ENCODE measurements at regions not wholly inside any gene's neighbourhood (a gene's known extent, or its start where the extent isn't known, plus 50 kb on each side); places are given as distances from the start of the nearest gene placed in this dataset.

- Mint-ChIP-seq H3K4me1 (ENCODE audit: low read depth in 2 of 2) (no peaks in the 10 kb centered on the region), H3K27me3 (peaks cover 6 to 16% of the 10 kb centered on the region in 2 donors), H3K27ac (peak overlapping the region in 1 of 2 donors; percentile 52), H3K4me3 (no peak overlapping the region), H3K36me3 (ENCODE audit: insufficient read depth) (no peaks in the 10 kb centered on the region), H3K9me3 (no peaks in the 10 kb centered on the region)
- no peak for ATAC-seq (replicated peaks)
- DNase-seq: no peak
These were observed 163.1 kb upstream of the UMPS start for GRCh38 chr3:124567179-124567578.

DNA sequence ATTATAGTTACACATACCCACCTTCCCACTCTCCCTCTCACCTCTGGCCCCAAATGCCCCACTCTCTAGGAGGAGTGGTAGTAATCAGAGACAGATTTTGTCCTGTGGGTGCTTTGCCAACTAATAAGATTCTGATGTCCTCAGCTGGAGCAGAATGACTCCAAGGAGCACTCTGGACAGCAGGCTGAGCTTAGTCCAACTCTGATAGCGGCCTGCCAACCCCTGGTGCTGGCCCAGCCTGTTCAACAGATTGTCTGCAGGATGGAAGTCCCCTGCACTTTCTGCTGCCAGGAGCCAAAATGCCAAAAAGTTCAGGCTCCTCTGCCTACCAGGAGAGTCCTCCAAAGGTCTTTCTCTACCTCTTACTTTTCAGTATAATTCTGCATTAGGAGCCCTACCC is 160.5 kb upstream of the UMPS start:
- Mint-ChIP-seq H3K27ac (no peak overlapping the region), H3K36me3 (ENCODE audit: insufficient read depth) (no peaks in the 10 kb centered on the region), H3K9me3 (no peaks in the 10 kb centered on the region), H3K4me3 (no peak overlapping the region), H3K27me3 (peaks cover 0 to under 1% of the 10 kb centered on the region in 2 donors), H3K4me1 (ENCODE audit: low read depth in 2 of 2) (no peaks in the 10 kb centered on the region)
- no peak for ATAC-seq (replicated peaks)
- DNase-seq: no peak

GRCh38 chr3:124570232-124570631 is 160.0 kb upstream of the UMPS start:
- H3K27me3 Mint-ChIP-seq: peaks cover 0 to 5% of the 10 kb centered on the region in 2 donors
- H3K9me3 Mint-ChIP-seq: no peaks in the 10 kb centered on the region
- DNase-seq (no peak), ATAC-seq (replicated peaks) (no peak)
- H3K27ac Mint-ChIP-seq: no peak overlapping the region
- H3K36me3 Mint-ChIP-seq (ENCODE audit: insufficient read depth): no peaks in the 10 kb centered on the region
- H3K4me1 Mint-ChIP-seq (ENCODE audit: low read depth in 2 of 2): no peaks in the 10 kb centered on the region
- no peak overlapping the region for H3K4me3 Mint-ChIP-seq

DNA sequence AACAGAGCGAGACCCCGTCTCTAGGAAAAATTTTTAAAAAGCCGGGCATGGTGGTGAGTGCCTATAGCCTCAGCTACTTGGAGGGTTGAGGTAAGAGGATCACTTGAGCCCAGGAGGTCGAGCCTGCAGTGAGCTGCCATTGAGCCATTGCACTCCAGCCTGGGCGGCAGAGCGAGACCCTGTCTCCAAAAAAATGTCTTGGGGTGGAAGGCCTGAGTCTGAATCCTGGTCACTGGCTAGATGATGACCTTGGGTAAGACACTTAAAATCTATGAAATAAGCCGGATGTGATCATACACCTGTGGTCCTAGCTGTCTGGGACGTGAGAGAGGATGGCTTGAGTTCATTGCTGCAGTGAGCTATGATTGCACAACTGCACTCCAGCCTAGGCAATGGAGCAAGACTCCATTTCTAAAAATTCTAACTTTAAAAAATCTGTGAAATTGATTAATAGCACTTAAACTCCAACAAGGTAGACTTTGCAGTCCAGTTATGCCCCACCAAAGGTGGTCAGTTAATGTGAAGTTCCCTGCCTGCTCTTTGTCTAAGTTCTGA is 157.3 kb upstream of the UMPS start:
- Mint-ChIP-seq H3K36me3 (ENCODE audit: insufficient read depth) (no peaks in the 10 kb centered on the region), H3K4me3 (no peak overlapping the region), H3K27me3 (peaks cover 0 to 18% of the 10 kb centered on the region in 2 donors), H3K27ac (no peak overlapping the region), H3K4me1 (ENCODE audit: low read depth in 2 of 2) (no peaks in the 10 kb centered on the region), H3K9me3 (no peaks in the 10 kb centered on the region)
- ATAC-seq (replicated peaks) (no peak), DNase-seq (no peak)

DNA sequence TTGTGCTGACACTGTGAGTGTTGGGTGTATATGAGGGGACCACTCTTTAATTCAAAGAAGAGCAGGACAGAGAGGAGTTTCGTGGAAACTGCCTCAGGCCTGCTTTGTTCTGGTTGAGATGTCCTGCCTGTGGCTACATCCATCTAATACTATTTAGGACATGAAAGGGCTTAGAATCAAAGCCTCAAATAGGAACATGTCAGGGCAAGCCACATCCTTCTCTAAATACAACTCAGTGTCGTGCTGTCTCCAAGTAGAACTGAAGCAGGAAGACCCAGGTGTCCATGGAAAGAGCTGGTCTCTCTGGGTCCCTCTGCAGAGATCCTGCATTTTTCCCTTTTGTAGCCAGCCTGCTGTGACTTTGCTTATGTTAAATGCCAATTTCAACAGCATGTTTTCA is 156.2 kb upstream of the UMPS start:
- no peaks in the 10 kb centered on the region for H3K36me3 Mint-ChIP-seq (ENCODE audit: insufficient read depth)
- H3K27ac Mint-ChIP-seq: no peak overlapping the region
- DNase-seq (no peak), ATAC-seq (replicated peaks) (no peak)
- H3K27me3 Mint-ChIP-seq: peaks cover 4 to 18% of the 10 kb centered on the region in 2 donors
- H3K4me3 Mint-ChIP-seq: no peak overlapping the region
- H3K9me3 Mint-ChIP-seq: no peaks in the 10 kb centered on the region
- no peaks in the 10 kb centered on the region for H3K4me1 Mint-ChIP-seq (ENCODE audit: low read depth in 2 of 2)

- ATAC-seq (replicated peaks): no peak
- H3K27me3 Mint-ChIP-seq: peaks cover 15 to 35% of the 10 kb centered on the region in 2 donors
- H3K4me3 Mint-ChIP-seq: no peak overlapping the region
- no peaks in the 10 kb centered on the region for H3K36me3 Mint-ChIP-seq (ENCODE audit: insufficient read depth)
- no peaks in the 10 kb centered on the region for H3K4me1 Mint-ChIP-seq (ENCODE audit: low read depth in 2 of 2)
- H3K9me3 Mint-ChIP-seq: no peaks in the 10 kb centered on the region
- no peak for DNase-seq
- no peak overlapping the region for H3K27ac Mint-ChIP-seq
These were observed 153.4 kb upstream of the UMPS start for GRCh38 chr3:124576565-124577493.

- Mint-ChIP-seq H3K27me3 (peaks cover 21 to 43% of the 10 kb centered on the region in 2 donors), H3K4me1 (ENCODE audit: low read depth in 2 of 2) (no peaks in the 10 kb centered on the region), H3K36me3 (ENCODE audit: insufficient read depth) (no peaks in the 10 kb centered on the region), H3K4me3 (no peak overlapping the region), H3K9me3 (no peaks in the 10 kb centered on the region), H3K27ac (no peak overlapping the region)
- ATAC-seq (replicated peaks) (no peak), DNase-seq (no peak)
These were observed 152.6 kb upstream of the UMPS start for GRCh38 chr3:124577494-124578167.

GRCh38 chr3:124579641-124580040 is 150.6 kb upstream of the UMPS start:
- peaks cover 35 to 62% of the 10 kb centered on the region in 2 donors for H3K27me3 Mint-ChIP-seq
- H3K4me1 Mint-ChIP-seq (ENCODE audit: low read depth in 2 of 2): peaks cover 0 to 4% of the 10 kb centered on the region in 2 donors
- no peak overlapping the region for H3K27ac Mint-ChIP-seq
- H3K4me3 Mint-ChIP-seq: no peak overlapping the region
- ATAC-seq (replicated peaks): no peak
- H3K36me3 Mint-ChIP-seq (ENCODE audit: insufficient read depth): no peaks in the 10 kb centered on the region
- DNase-seq: no peak
- H3K9me3 Mint-ChIP-seq: no peaks in the 10 kb centered on the region

GRCh38 chr3:124582196-124582595 is 148.1 kb upstream of the UMPS start:
- DNase-seq: no peak
- H3K27ac Mint-ChIP-seq: no peak overlapping the region
- ATAC-seq (replicated peaks): no peak
- H3K4me1 Mint-ChIP-seq (ENCODE audit: low read depth in 2 of 2): peaks cover 5 to 10% of the 10 kb centered on the region in 2 donors
- H3K4me3 Mint-ChIP-seq: no peak overlapping the region
- no peaks in the 10 kb centered on the region for H3K36me3 Mint-ChIP-seq (ENCODE audit: insufficient read depth)
- H3K27me3 Mint-ChIP-seq: peaks cover 51 to 69% of the 10 kb centered on the region in 2 donors
- no peaks in the 10 kb centered on the region for H3K9me3 Mint-ChIP-seq

- H3K27me3 Mint-ChIP-seq: peaks cover 56 to 75% of the 10 kb centered on the region in 2 donors
- no peak for DNase-seq
These were observed 147.4 kb upstream of the UMPS start for GRCh38 chr3:124582621-124583395.

DNA sequence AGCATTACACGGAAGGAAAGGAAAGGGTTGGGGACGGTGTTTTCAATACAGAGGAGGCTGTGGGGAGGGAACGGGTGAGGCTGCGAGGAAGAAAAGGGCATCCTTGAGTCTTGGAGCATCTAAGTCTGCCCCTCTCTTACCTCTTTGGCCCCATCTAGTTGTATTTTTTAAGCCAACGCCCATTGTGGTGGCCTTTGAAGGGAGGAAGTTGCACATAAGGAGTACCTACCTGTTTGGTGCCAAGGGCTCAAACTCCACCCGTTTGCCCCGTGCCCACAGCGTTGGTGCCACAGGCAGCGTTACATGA is 146.1 kb upstream of the UMPS start:
- H3K9me3 Mint-ChIP-seq: no peaks in the 10 kb centered on the region
- no peak overlapping the region for H3K27ac Mint-ChIP-seq
- H3K36me3 Mint-ChIP-seq (ENCODE audit: insufficient read depth): no peaks in the 10 kb centered on the region
- H3K4me3 Mint-ChIP-seq: peak overlapping the region; percentile 22 to 47
- peaks cover 61 to 88% of the 10 kb centered on the region in 2 donors for H3K27me3 Mint-ChIP-seq
- ATAC-seq (replicated peaks) (peak; percentile 10), DNase-seq (no peak)
- H3K4me1 Mint-ChIP-seq (ENCODE audit: low read depth in 2 of 2): peaks cover 5 to 10% of the 10 kb centered on the region in 2 donors

More at GRCh38 chr3:124582621-124583395, 147.4 kb upstream of the UMPS start:
- Mint-ChIP-seq H3K9me3 (no peaks in the 10 kb centered on the region), H3K4me3 (no peak overlapping the region), H3K27ac (no peak overlapping the region), H3K4me1 (ENCODE audit: low read depth in 2 of 2) (peaks cover 5 to 10% of the 10 kb centered on the region in 2 donors), H3K36me3 (ENCODE audit: insufficient read depth) (no peaks in the 10 kb centered on the region)
- no peak for ATAC-seq (replicated peaks)

- DNase-seq (no peak), ATAC-seq (replicated peaks) (peak; percentile 42)
- Mint-ChIP-seq H3K27me3 (peaks cover 62 to 85% of the 10 kb centered on the region in 2 donors), H3K27ac (no peak overlapping the region), H3K36me3 (ENCODE audit: insufficient read depth) (no peaks in the 10 kb centered on the region), H3K9me3 (no peaks in the 10 kb centered on the region), H3K4me1 (ENCODE audit: low read depth in 2 of 2) (peaks cover 5 to 10% of the 10 kb centered on the region in 2 donors), H3K4me3 (peak overlapping the region; percentile 62 to 67)
These were observed 145.5 kb upstream of the UMPS start for GRCh38 chr3:124584552-124585391.
